Panc1 (cell line): ENCODE measurements at regions not wholly inside any gene's neighbourhood (a gene's known extent, or its start where the extent isn't known, plus 50 kb on each side); places are given as distances from the start of the nearest gene placed in this dataset.

Source experiments
- ATAC-seq: fragments of 200-7000 bp; cut with Tn5 transposase; 2 replicates; pipeline ENCODE4 v1.9.1; 2020; ENCODE audit warnings: mild to moderate bottlenecking, moderate library complexity
- BruUV-seq: library from RNA; stranded (reverse); fragments of 400-500 nt; replicated peaks from 2 replicates; lab custom pipeline; 2021; lab: Mats Ljungman, UMichigan
- CTCF ChIA-PET: fragments of 300-600 bp; sonication (Branson Sonifier 250); formaldehyde crosslinking; loops from one replicate; lab custom pipeline; 2022; ENCODE audit warnings: antibody characterized with exemption; lab: Charles Lee
- POLR2A ChIA-PET: fragments of 300-600 bp; sonication (Branson Sonifier 250); formaldehyde crosslinking; loops from one replicate; lab custom pipeline; 2022; ENCODE audit warnings: antibody characterized with exemption; lab: Charles Lee
- DNase-seq: peaks from one replicate; pipeline ENCODE4 v3.0.0-alpha.2; 2010; ENCODE audit warnings: low read depth, low spot score
- H3K27ac ChIP-seq: 2 replicates; pipeline ENCODE4 v1.5.1; 2011; ENCODE audit warnings: mild to moderate bottlenecking, low read length, inconsistent platforms
- H3K27me3 ChIP-seq: fragments of 200-500 bp; sonication (Bioruptor generic); 2 replicates; pipeline ENCODE4 v1.6.0; 2014; ENCODE audit warnings: low read length, inconsistent platforms; ENCODE audit not compliant: control insufficient read depth, insufficient read depth
- H3K36me3 ChIP-seq: fragments of 200-500 bp; sonication (Bioruptor generic); 2 replicates; pipeline ENCODE4 v1.5.1; 2014; ENCODE audit warnings: inconsistent platforms, mild to moderate bottlenecking, low read length, moderate library complexity; ENCODE audit not compliant: control insufficient read depth, insufficient read depth
- H3K4me1 ChIP-seq: 2 replicates; pipeline ENCODE4 v1.5.1; 2011; ENCODE audit warnings: inconsistent platforms, mild to moderate bottlenecking, low read length, moderate library complexity; ENCODE audit not compliant: control insufficient read depth, insufficient read depth
- H3K4me3 ChIP-seq, 2 experiments: 2 replicates each; pipeline ENCODE4 v1.5.1; 2011 to 2012; ENCODE audit warnings: low read depth in 2 of 2, low read length in 2 of 2, mild to moderate bottlenecking in 2 of 2, inconsistent platforms in 1 of 2, moderate library complexity in 1 of 2
- H3K9me3 ChIP-seq: fragments of 200-500 bp; sonication (Bioruptor generic); 2 replicates; pipeline ENCODE4 v1.5.1; 2014; ENCODE audit warnings: low read depth, mild to moderate bottlenecking, inconsistent platforms, low read length, moderate library complexity; ENCODE audit not compliant: control insufficient read depth, insufficient read depth
- POLR2AphosphoS5 ChIP-seq: IDR thresholded peaks from 2 replicates; pipeline ENCODE4 v1.6.1; 2012; ENCODE audit warnings: mild to moderate bottlenecking, low read depth, low read length, moderate library complexity
- SIN3A ChIP-seq: IDR thresholded peaks from 2 replicates; pipeline ENCODE4 v1.6.1; 2012; ENCODE audit warnings: low read depth, mild to moderate bottlenecking, low read length, moderate library complexity, borderline replicate concordance; ENCODE audit not compliant: insufficient read depth
- TCF7L2 ChIP-seq: IDR thresholded peaks from 2 replicates; pipeline ENCODE4 v1.6.1; 2011; ENCODE audit warnings: mild to moderate bottlenecking, low read depth, low read length, inconsistent platforms
- in situ Hi-C: cut with HindIII; loops from 2 replicates; pipeline ENCODE4 v1.10.0; 2016; ENCODE audit warnings: low sequenced_read_pairs, low pct_unique_long_range_greater_than_20kb
- intact Hi-C: fragments of 100-400 bp; cut with micrococcal nuclease; formaldehyde crosslinking; loops from one replicate; pipeline ENCODE4 v1.10.0; 2022; ENCODE audit not compliant: unreplicated experiment
- TF ChIP-seq, protein P1 (sequence below): fragments of 450-650 bp; IDR thresholded peaks from 2 replicates; pipeline ENCODE4 v1.5.1; 2017; ENCODE audit warnings: mild to moderate bottlenecking
- TF ChIP-seq, protein P2 (sequence below), 2 experiments: IDR thresholded peaks; 2 replicates each; pipeline ENCODE4 v1.6.1; 2011 to 2012; ENCODE audit warnings: low read depth in 2 of 2, control low read depth in 1 of 2, low read length in 1 of 2, mild to moderate bottlenecking in 1 of 2, moderate library complexity in 1 of 2; ENCODE audit not compliant: insufficient read depth in 1 of 2

DNA sequence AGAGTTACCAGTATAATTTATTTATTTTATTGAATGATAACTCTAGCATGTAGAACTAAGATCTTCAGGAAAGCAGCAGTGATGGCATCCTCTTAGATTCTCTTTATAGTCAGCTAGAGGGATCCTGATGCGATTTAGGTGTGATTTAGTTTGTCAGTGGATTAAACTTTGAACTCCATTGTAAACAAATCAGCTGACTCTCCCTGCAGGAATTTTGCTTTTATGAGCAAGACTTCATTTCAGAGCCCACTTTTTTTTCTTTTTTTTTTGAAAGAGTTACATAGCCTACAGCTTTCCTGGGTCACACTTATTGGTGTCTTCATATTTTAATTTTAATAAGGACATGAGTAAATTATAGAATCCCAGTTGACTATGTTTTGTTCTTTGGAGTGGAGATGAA lies 93.8 kb upstream of the SEMA6A start:
- ChIA-PET CTCF (no interaction called here), POLR2A (no interaction called here)
- H3K27ac ChIP-seq = no peak overlapping the region
- H3K9me3 ChIP-seq = no peaks in the 10 kb centered on the region
- H3K4me1 ChIP-seq = no peaks in the 10 kb centered on the region
- TF ChIP-seq, protein P1, sequence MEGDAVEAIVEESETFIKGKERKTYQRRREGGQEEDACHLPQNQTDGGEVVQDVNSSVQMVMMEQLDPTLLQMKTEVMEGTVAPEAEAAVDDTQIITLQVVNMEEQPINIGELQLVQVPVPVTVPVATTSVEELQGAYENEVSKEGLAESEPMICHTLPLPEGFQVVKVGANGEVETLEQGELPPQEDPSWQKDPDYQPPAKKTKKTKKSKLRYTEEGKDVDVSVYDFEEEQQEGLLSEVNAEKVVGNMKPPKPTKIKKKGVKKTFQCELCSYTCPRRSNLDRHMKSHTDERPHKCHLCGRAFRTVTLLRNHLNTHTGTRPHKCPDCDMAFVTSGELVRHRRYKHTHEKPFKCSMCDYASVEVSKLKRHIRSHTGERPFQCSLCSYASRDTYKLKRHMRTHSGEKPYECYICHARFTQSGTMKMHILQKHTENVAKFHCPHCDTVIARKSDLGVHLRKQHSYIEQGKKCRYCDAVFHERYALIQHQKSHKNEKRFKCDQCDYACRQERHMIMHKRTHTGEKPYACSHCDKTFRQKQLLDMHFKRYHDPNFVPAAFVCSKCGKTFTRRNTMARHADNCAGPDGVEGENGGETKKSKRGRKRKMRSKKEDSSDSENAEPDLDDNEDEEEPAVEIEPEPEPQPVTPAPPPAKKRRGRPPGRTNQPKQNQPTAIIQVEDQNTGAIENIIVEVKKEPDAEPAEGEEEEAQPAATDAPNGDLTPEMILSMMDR = no peak
- TF ChIP-seq POLR2AphosphoS5 (no peak), SIN3A (no peak), TCF7L2 (no peak)
- TF ChIP-seq, protein P2, sequence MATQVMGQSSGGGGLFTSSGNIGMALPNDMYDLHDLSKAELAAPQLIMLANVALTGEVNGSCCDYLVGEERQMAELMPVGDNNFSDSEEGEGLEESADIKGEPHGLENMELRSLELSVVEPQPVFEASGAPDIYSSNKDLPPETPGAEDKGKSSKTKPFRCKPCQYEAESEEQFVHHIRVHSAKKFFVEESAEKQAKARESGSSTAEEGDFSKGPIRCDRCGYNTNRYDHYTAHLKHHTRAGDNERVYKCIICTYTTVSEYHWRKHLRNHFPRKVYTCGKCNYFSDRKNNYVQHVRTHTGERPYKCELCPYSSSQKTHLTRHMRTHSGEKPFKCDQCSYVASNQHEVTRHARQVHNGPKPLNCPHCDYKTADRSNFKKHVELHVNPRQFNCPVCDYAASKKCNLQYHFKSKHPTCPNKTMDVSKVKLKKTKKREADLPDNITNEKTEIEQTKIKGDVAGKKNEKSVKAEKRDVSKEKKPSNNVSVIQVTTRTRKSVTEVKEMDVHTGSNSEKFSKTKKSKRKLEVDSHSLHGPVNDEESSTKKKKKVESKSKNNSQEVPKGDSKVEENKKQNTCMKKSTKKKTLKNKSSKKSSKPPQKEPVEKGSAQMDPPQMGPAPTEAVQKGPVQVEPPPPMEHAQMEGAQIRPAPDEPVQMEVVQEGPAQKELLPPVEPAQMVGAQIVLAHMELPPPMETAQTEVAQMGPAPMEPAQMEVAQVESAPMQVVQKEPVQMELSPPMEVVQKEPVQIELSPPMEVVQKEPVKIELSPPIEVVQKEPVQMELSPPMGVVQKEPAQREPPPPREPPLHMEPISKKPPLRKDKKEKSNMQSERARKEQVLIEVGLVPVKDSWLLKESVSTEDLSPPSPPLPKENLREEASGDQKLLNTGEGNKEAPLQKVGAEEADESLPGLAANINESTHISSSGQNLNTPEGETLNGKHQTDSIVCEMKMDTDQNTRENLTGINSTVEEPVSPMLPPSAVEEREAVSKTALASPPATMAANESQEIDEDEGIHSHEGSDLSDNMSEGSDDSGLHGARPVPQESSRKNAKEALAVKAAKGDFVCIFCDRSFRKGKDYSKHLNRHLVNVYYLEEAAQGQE (IDR thresholded peaks at IDR 0.05; ENCODE audit: insufficient read depth in 1 of 2, low read depth in 2 of 2, low read length in 1 of 2) = no peak
- DNase-seq (no peak), ATAC-seq (no peak)
- intact Hi-C loops (no loop called here), in situ Hi-C loops (no loop called here)
- no peaks in the 10 kb centered on the region for H3K36me3 ChIP-seq
- no TSS peak for BruUV-seq
- H3K27me3 ChIP-seq = no peaks in the 10 kb centered on the region
- no peak overlapping the region for H3K4me3 ChIP-seq

DNA sequence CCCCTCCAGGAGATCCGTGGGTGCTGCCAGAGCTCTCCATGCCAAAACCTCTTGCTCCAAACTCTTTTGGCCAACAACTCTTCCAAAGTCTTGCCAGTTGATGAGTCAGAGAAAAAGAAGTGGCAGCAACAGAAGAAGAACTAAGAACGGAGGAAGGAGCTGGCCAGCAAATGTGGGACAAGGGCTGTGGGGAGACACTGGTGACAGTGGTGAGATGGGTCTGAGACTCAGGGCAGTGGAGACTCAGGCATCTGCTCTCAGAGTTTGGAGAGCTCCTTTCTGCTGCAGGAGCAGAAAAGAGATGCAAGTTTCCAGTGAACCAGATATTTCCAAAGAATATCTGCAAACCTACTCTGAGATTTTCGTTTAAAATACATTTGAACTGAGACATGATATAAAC lies 92.3 kb upstream of the SEMA6A start:
- Histone ChIP-seq H3K4me1 (no peaks in the 10 kb centered on the region), H3K9me3 (no peaks in the 10 kb centered on the region), H3K27ac (no peak overlapping the region), H3K4me3 (no peak overlapping the region), H3K27me3 (no peaks in the 10 kb centered on the region), H3K36me3 (no peaks in the 10 kb centered on the region)
- ChIA-PET POLR2A (no interaction called here), CTCF (no interaction called here)
- ATAC-seq (no peak), DNase-seq (no peak)
- TF ChIP-seq, protein P1 = no peak
- TF ChIP-seq SIN3A (no peak), TCF7L2 (no peak), POLR2AphosphoS5 (no peak)
- TF ChIP-seq, protein P2 (IDR thresholded peaks at IDR 0.05; ENCODE audit: insufficient read depth in 1 of 2, low read depth in 2 of 2, low read length in 1 of 2) = no peak
- intact Hi-C loops (no loop called here), in situ Hi-C loops (no loop called here)
- BruUV-seq = no TSS peak
